ENCODE measurements at regions not wholly inside any gene's neighbourhood (a gene's known extent, or its start where the extent isn't known, plus 50 kb on each side); places are given as distances from the start of the nearest gene placed in this dataset.

GRCh38 chr20:10758446-10758845, 84.6 kb upstream of the JAG1 start:
- intact Hi-C loops (cut with micrococcal nuclease) = no loop called here
- no peaks in the 10 kb centered on the region for H3K9me2 ChIP-seq (ENCODE audit: insufficient read depth)
- H3K4me1 ChIP-seq (ENCODE audit: control insufficient read depth in 1 of 2, insufficient read depth in 2 of 2, low read length in 2 of 2) = no peaks in the 10 kb centered on the region
- TF ChIP-seq ATF3 (IDR thresholded peaks at IDR 0.05) (no peak), SIN3A (IDR thresholded peaks at IDR 0.05; ENCODE audit: low read depth) (no peak), REST (IDR thresholded peaks at IDR 0.05; ENCODE audit: low read depth) (no peak), POLR2AphosphoS5 (IDR thresholded peaks at IDR 0.05; ENCODE audit: low read depth, low read length) (no peak), CEBPB (IDR thresholded peaks at IDR 0.05; ENCODE audit: low read depth) (no peak), ZNF274 (IDR thresholded peaks at IDR 0.05; ENCODE audit: low read depth, low read length) (no peak), JUND (IDR thresholded peaks at IDR 0.05) (no peak), ZFX (IDR thresholded peaks at IDR 0.05) (no peak), FOSL1 (IDR thresholded peaks at IDR 0.05; ENCODE audit: low read depth) (no peak), EZH2 (IDR thresholded peaks at IDR 0.05) (no peak), MAX (IDR thresholded peaks at IDR 0.05) (no peak), CBX3 (IDR thresholded peaks at IDR 0.05; ENCODE audit: low read depth) (no peak)
- no peaks in the 10 kb centered on the region for H3K27me3 ChIP-seq (ENCODE audit: insufficient read depth, low read length)
- ChIA-PET CTCF (no interaction called here), POLR2A (no interaction called here), RAD21 (ENCODE audit: low non-redundant PET in 1 of 2, low total read pairs in 2 of 2, uncharacterized antibody in 2 of 2, unreplicated experiment in 2 of 2) (no interaction called here)
- no peak overlapping the region for H3K4me2 ChIP-seq (ENCODE audit: low read length)
- no peak overlapping the region for H3K4me3 ChIP-seq (replicated peaks in 1 of 2; ENCODE audit: low read depth in 1 of 2, low read length in 2 of 2)
- no peaks in the 10 kb centered on the region for H3K36me3 ChIP-seq (ENCODE audit: control insufficient read depth in 1 of 2, insufficient read depth in 2 of 2, low read length in 2 of 2)
- H3K27ac ChIP-seq (ENCODE audit: low read depth, low read length) = no peak overlapping the region
- no peak overlapping the region for H3K9ac ChIP-seq (ENCODE audit: low read length)
- H3K79me2 ChIP-seq (ENCODE audit: insufficient read depth, low read length) = no peaks in the 10 kb centered on the region
- ATAC-seq (no peak), DNase-seq (ENCODE audit: low read depth, low spot score) (no peak)
- no peaks in the 10 kb centered on the region for H4K20me1 ChIP-seq (ENCODE audit: insufficient read depth)
- H2AFZ ChIP-seq (ENCODE audit: low read depth, low read length, poor library complexity, severe bottlenecking) = no peak overlapping the region
- H3K9me3 ChIP-seq (ENCODE audit: control insufficient read depth in 1 of 2, insufficient read depth in 1 of 2, low read depth in 1 of 2, low read length in 2 of 2) = no peaks in the 10 kb centered on the region
- BruUV-seq (replicated peaks) = no TSS peak
